Vagina (tissue), 2 donors: ENCODE measurements at regions not wholly inside any gene's neighbourhood (a gene's known extent, or its start where the extent isn't known, plus 50 kb on each side); places are given as distances from the start of the nearest gene placed in this dataset.

Experiments used
- POLR2A ChIP-seq, 2 donors: fragments of 450-650 bp; IDR thresholded peaks; one replicate each; pipeline ENCODE4 v1.6.1; 2017; ENCODE audit warnings: antibody characterized with exemption in 2 of 2, mild to moderate bottlenecking in 2 of 2, moderate library complexity in 2 of 2
- POLR2AphosphoS5 ChIP-seq, 2 donors: sonication (generic); formaldehyde crosslinking; IDR thresholded peaks; one replicate each; pipeline ENCODE4 v1.9.0; 2017; ENCODE audit warnings: antibody characterized with exemption in 2 of 2, mild to moderate bottlenecking in 2 of 2, low read depth in 1 of 2; ENCODE audit not compliant: insufficient read depth in 1 of 2

DNA sequence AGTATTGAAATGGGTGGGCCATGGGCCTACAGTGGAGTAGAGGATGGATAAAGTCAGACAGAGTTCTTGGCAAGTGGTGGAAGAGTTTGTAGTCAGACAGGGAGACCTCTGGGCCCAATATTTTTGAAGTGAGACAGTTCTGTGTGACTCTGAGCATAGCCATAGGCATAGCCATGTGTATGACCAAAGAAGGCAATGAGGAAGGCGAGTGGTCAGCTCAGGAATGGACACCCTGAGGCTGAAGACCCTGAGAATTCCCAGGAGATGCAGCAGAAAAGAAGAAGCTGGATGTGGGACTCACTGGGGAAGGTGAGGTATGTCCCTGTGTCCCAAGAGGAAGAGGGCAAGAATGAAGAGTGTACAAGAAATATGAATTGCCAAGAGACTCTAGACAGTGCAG is 210.6 kb upstream of the IRF2BP2 start:
- no peak for TF ChIP-seq POLR2A (IDR thresholded peaks at IDR 0.05)
- TF ChIP-seq POLR2AphosphoS5 (IDR thresholded peaks at IDR 0.05; ENCODE audit: insufficient read depth in 1 of 2, low read depth in 1 of 2): no peak
